CD8-positive, alpha-beta memory T cell (primary cell): ENCODE measurements at regions not wholly inside any gene's neighbourhood (a gene's known extent, or its start where the extent isn't known, plus 50 kb on each side); places are given as distances from the start of the nearest gene placed in this dataset.
A peak's percentile ranks its signal among the peaks of the same experiment; 100 is the strongest.
"Not testable (repeated sequence)": the region's sequence is repeated elsewhere in the genome, so short reads cannot be mapped to it uniquely, and the experiment has no call there.

Experiments used
- CTCF ChIA-PET: fragments of 350-600 bp; sonication (Branson Sonifier 250); formaldehyde crosslinking; loops from one replicate; lab custom pipeline; 2021; ENCODE audit warnings: antibody characterized with exemption; lab: Charles Lee
- POLR2A ChIA-PET: fragments of 350-600 bp; sonication (Branson Sonifier 250); formaldehyde crosslinking; loops from one replicate; lab custom pipeline; 2021; ENCODE audit warnings: antibody characterized with exemption; lab: Charles Lee
- DNase-seq, 5 donors: peaks; one replicate each; pipeline versions ENCODE4 v3.0.0 to v3.0.0-alpha.2; 2020 to 2022; ENCODE audit warnings: mixed read lengths in 1 of 5
- H3K27ac ChIP-seq: one replicate; pipeline ENCODE4 v1.7.0; 2013; ENCODE audit warnings: low read depth, mild to moderate bottlenecking, low read length, moderate library complexity
- H3K27me3 ChIP-seq: 2 replicates; pipeline ENCODE4 v1.7.0; 2013; ENCODE audit warnings: low read length, mild to moderate bottlenecking; ENCODE audit not compliant: insufficient read depth, poor library complexity, severe bottlenecking
- H3K36me3 ChIP-seq: 2 replicates; pipeline ENCODE4 v1.7.0; 2013; ENCODE audit warnings: mild to moderate bottlenecking, low read length, moderate library complexity; ENCODE audit not compliant: insufficient read depth
- H3K4me1 ChIP-seq: 2 replicates; pipeline ENCODE4 v1.7.0; 2013; ENCODE audit warnings: mild to moderate bottlenecking, low read length, moderate library complexity; ENCODE audit not compliant: insufficient read depth
- H3K4me3 ChIP-seq: 2 replicates; pipeline ENCODE4 v1.7.0; 2013; ENCODE audit warnings: mild to moderate bottlenecking, low read length
- H3K9me3 ChIP-seq: 2 replicates; pipeline ENCODE4 v1.7.0; 2013; ENCODE audit warnings: mild to moderate bottlenecking, low read length
- H3K27ac Mint-ChIP-seq, 8 donors: one replicate each; pipeline ENCODE4 v1.8.0; 2020 to 2021; ENCODE audit warnings: mixed read lengths in 8 of 8, mild to moderate bottlenecking in 6 of 8, inconsistent platforms in 3 of 8, moderate library complexity in 3 of 8
- H3K27me3 Mint-ChIP-seq, 2 donors: one replicate each; pipeline ENCODE4 v1.8.0; 2020 to 2021; ENCODE audit warnings: mixed read lengths in 2 of 2, mild to moderate bottlenecking in 1 of 2, moderate library complexity in 1 of 2
- H3K36me3 Mint-ChIP-seq, 3 donors: one replicate each; pipeline ENCODE4 v1.8.0; 2020 to 2021; ENCODE audit warnings: mixed read lengths in 3 of 3, inconsistent platforms in 1 of 3, mild to moderate bottlenecking in 1 of 3
- H3K4me1 Mint-ChIP-seq, 3 donors: one replicate each; pipeline ENCODE4 v1.8.0; 2020 to 2021; ENCODE audit warnings: mixed read lengths in 3 of 3, inconsistent platforms in 1 of 3, mild to moderate bottlenecking in 1 of 3
- H3K4me3 Mint-ChIP-seq, 7 donors: one replicate each; pipeline ENCODE4 v1.8.0; 2020 to 2021; ENCODE audit warnings: mixed read lengths in 7 of 7, mild to moderate bottlenecking in 6 of 7, moderate library complexity in 4 of 7, inconsistent platforms in 2 of 7
- H3K9me3 Mint-ChIP-seq, 5 donors: one replicate each; pipeline ENCODE4 v1.8.0; 2020 to 2022; ENCODE audit warnings: mixed read lengths in 5 of 5, mild to moderate bottlenecking in 3 of 5, moderate library complexity in 2 of 5, inconsistent platforms in 1 of 5

DNA sequence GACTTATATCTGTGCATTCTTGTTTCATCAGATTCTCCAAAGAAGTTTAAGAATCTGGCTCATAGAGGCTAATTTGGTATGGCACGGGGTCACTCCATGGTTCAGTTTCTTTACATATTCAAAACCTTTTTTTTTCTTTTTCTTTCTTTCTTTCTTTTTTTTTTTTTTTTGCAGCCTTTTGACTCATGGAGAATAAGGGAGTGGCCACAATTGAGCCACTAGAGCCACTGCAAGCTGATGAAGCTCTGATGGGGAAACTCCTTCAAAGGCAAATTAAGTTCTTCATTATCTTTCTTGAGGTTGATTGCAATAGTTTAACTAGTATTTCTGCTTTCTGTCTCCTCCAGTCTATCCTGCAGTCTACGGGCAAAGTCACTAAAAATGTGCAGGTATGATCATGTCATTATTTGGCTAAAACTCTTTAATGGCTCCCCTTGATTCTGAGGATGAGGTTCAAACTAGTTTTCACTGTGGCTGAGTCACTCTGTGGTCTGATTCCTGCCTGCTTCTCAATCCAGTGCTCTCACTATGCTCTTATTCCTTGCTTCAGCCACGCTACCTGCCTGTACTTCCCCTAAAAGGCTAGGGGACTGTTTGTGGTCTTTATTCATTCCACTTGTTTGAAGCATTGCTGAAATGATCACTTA is 93.5 kb upstream of the RIOK2 start:
- no peaks in the 10 kb centered on the region for H3K4me1 ChIP-seq
- Mint-ChIP-seq H3K27me3 (no peaks in the 10 kb centered on the region), H3K36me3 (no peaks in the 10 kb centered on the region), H3K4me3 (no peak overlapping the region), H3K4me1 (no peaks in the 10 kb centered on the region), H3K9me3 (peaks cover 16 to 35% (median 19%) of the 10 kb centered on the region in 5 donors), H3K27ac (no peak overlapping the region)
- no peaks in the 10 kb centered on the region for H3K27me3 ChIP-seq
- ChIA-PET POLR2A (no interaction called here), CTCF (interaction anchor here (0.7 kb wide), 1 partner anchor 21 kb away, joined by 3 read pairs; no protein-coding TSS in a partner anchor)
- no peak overlapping the region for H3K4me3 ChIP-seq
- no peak for DNase-seq
- H3K27ac ChIP-seq: no peak overlapping the region
- no peaks in the 10 kb centered on the region for H3K36me3 ChIP-seq
- peaks cover 6% of the 10 kb centered on the region for H3K9me3 ChIP-seq

DNA sequence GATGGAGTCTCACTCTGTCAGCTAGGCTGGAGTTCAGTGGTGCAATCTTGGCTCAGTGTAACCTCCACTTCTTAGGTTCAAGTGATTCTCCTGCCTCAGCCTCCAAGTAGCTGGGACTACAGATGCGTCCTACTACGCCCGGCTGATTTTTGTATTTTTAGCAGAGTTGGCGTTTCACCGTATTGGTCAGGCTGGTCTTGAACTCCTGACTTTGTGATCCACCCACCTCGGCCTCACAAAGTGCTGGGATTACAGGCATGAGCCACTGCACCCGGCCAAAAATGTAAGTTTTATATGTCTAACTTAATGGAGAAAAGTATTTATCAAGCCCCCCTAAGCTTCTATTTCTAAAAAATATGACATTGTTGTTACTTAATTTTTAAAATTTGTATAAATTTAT is 98.2 kb upstream of the RIOK2 start:
- H3K27me3 Mint-ChIP-seq: peaks cover 0 to 2% of the 10 kb centered on the region in 2 donors
- no peaks in the 10 kb centered on the region for H3K4me1 ChIP-seq
- ChIA-PET CTCF (no interaction called here), POLR2A (no interaction called here)
- H3K36me3 ChIP-seq: no peaks in the 10 kb centered on the region
- no peak overlapping the region for H3K27ac Mint-ChIP-seq
- DNase-seq: no peak
- no peaks in the 10 kb centered on the region for H3K4me1 Mint-ChIP-seq
- H3K27me3 ChIP-seq: no peaks in the 10 kb centered on the region
- no peak overlapping the region for H3K27ac ChIP-seq
- peaks cover 12 to 24% (median 14%) of the 10 kb centered on the region in 5 donors for H3K9me3 Mint-ChIP-seq
- H3K4me3 Mint-ChIP-seq: no peak overlapping the region
- no peaks in the 10 kb centered on the region for H3K9me3 ChIP-seq
- no peak overlapping the region for H3K4me3 ChIP-seq
- H3K36me3 Mint-ChIP-seq: no peaks in the 10 kb centered on the region

DNA sequence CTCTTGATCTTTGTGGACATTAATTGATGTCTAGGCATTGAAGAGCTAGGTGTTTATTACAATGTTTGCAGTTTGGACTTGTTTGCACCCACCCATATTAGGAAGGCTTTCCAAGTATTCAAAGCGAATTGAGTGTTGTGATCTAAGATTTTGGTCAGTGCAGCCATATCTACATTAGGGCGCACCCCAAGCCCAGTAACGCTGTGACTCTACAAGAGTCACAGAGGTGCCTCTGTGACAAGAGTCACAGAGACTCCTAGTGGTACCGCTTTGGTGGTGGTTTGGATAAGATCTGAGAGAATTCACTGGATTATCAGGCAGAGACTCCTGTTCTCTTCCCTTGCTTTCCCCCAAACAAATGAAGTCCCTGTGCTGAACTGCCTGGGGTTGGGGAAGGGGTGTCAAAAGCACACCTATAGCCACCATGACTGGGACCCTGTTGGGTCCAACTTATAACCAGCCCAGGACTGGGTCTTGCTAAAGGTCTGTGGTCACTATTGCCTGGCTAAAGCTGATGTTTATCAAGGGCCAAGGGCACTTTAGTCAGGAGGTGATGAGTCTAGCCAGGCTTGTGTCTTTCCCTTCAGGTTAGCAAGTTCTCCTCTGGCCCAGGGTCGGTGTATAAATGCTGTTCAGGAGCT is 114.1 kb upstream of the RIOK2 start:
- Histone ChIP-seq H3K4me3 (no peak overlapping the region), H3K36me3 (no peaks in the 10 kb centered on the region), H3K9me3 (no peaks in the 10 kb centered on the region), H3K27me3 (no peaks in the 10 kb centered on the region), H3K4me1 (no peaks in the 10 kb centered on the region), H3K27ac (no peak overlapping the region)
- Mint-ChIP-seq H3K27me3 (peaks cover 0 to 2% of the 10 kb centered on the region in 2 donors), H3K9me3 (peaks cover 0 to 19% (median 12%) of the 10 kb centered on the region in 5 donors), H3K4me1 (no peaks in the 10 kb centered on the region), H3K36me3 (no peaks in the 10 kb centered on the region), H3K27ac (no peak overlapping the region), H3K4me3 (no peak overlapping the region)
- CTCF ChIA-PET: no interaction called here
- POLR2A ChIA-PET: no interaction called here
- no peak for DNase-seq

DNA sequence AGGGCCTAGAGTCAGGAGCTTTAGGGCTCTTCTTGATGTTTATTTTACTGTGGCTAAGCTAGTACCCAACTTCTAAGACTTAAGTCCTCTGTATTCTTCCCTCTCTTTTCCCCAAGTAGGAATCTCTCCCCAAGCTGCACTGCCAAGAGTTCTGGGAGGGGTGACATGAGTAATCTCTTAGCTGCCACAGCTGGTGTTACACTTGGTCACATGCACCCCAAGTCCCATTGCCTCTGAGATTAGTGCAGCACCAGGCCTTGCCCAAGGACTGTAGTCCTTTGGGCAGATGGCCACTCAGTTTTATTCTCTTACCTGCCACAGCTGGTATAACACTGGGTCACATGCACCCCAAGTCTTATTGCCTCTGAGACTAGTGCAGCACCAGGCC is 114.7 kb upstream of the RIOK2 start:
- H3K4me1 Mint-ChIP-seq: no peaks in the 10 kb centered on the region
- POLR2A ChIA-PET: no interaction called here
- H3K27ac Mint-ChIP-seq: no peak overlapping the region

DNA sequence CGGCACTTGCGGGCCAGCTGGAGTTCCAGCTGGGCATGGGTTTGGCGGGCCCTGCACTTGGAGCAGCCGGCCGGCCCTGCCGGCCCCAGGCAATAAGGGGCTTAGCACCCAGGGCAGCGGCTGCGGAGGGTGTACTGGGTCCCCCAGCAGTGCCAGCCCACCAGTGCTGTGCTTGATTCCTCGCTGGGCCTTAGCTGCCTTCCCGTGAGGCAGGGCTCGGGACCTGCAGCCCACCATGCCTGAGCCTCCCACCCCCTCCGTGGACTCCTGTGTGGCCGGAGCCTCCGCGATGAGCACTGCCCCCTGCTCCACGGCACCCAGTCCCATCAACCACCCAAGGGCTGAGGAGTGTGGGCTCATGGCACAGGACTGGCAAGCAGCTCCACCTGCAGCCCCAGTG is 118.1 kb upstream of the RIOK2 start:
- H3K27ac Mint-ChIP-seq, DNase-seq, POLR2A ChIA-PET, CTCF ChIA-PET, H3K36me3 ChIP-seq, H3K27me3 Mint-ChIP-seq, H3K36me3 Mint-ChIP-seq, H3K4me3 ChIP-seq, H3K4me1 ChIP-seq, H3K27ac ChIP-seq, H3K27me3 ChIP-seq, H3K9me3 ChIP-seq, H3K4me1 Mint-ChIP-seq, H3K4me3 Mint-ChIP-seq: not testable (repeated sequence)
- peaks cover 0 to 20% (median 12%) of the 10 kb centered on the region in 5 donors for H3K9me3 Mint-ChIP-seq

More for the DNA sequence above, 114.7 kb upstream of the RIOK2 start:
- H3K4me1 ChIP-seq: no peaks in the 10 kb centered on the region
- H3K27me3 Mint-ChIP-seq: peaks cover 0 to 2% of the 10 kb centered on the region in 2 donors
- H3K36me3 ChIP-seq: no peaks in the 10 kb centered on the region
- no peaks in the 10 kb centered on the region for H3K27me3 ChIP-seq
- H3K4me3 Mint-ChIP-seq: no peak overlapping the region
- no peak for DNase-seq
- H3K36me3 Mint-ChIP-seq: no peaks in the 10 kb centered on the region
- CTCF ChIA-PET: no interaction called here
- H3K4me3 ChIP-seq: no peak overlapping the region
- peaks cover 0 to 20% (median 12%) of the 10 kb centered on the region in 5 donors for H3K9me3 Mint-ChIP-seq
- no peak overlapping the region for H3K27ac ChIP-seq
- H3K9me3 ChIP-seq: no peaks in the 10 kb centered on the region

DNA sequence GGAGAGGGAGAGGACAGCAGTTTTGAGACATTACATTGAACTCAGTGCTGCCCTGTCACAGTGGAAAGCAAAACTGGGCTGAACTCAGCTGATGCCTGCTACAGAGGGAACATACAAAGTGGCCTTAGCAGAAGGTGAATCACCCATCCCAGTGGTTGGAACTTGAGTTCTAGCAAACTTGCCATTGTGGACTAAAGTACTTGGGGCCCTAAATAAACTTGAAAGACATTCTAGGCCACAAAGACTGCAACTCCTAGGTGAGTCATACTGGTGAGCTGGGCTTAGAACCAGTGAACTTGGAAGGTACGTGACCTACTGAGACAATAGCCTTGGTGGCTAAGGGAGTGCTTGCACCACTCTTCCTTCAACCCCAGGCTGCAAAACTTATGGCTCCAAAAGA is 155.7 kb upstream of the RIOK2 start:
- ChIA-PET POLR2A (no interaction called here), CTCF (no interaction called here)
- Mint-ChIP-seq H3K9me3 (peaks cover 18 to 40% (median 32%) of the 10 kb centered on the region in 5 donors), H3K27ac (no peak overlapping the region), H3K27me3 (no peaks in the 10 kb centered on the region), H3K36me3 (peaks cover 0 to 6% (median 0%) of the 10 kb centered on the region in 3 donors), H3K4me1 (no peaks in the 10 kb centered on the region), H3K4me3 (no peak overlapping the region)
- H3K27me3 ChIP-seq: no peaks in the 10 kb centered on the region
- H3K9me3 ChIP-seq: no peaks in the 10 kb centered on the region
- DNase-seq: no peak
- no peaks in the 10 kb centered on the region for H3K36me3 ChIP-seq
- no peak overlapping the region for H3K4me3 ChIP-seq
- H3K27ac ChIP-seq: no peak overlapping the region
- H3K4me1 ChIP-seq: no peaks in the 10 kb centered on the region

DNA sequence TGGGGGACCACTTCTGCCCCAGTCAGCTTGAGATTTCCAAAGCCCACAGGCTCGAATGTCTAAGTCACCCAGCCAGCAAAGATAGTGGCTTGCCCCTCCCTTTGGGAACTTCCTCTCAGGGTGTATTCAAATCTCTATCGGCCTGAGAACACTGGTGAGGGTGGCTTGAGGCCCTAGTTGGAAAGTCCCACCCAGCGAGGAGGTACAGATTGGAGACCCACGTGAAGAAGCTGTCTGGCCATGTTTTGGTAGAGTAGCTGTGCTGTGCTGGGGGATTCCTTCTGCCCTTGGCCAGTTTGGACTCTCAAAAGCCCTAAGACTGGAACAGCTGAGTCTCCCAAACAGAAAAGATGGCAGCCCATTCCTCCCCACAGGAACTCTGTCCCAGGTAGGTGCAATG is 172.7 kb upstream of the RIOK2 start:
- Histone ChIP-seq H3K4me3 (no peak overlapping the region), H3K9me3 (no peaks in the 10 kb centered on the region), H3K27ac (no peak overlapping the region), H3K36me3 (no peaks in the 10 kb centered on the region), H3K27me3 (no peaks in the 10 kb centered on the region), H3K4me1 (no peaks in the 10 kb centered on the region)
- no peak overlapping the region for H3K4me3 Mint-ChIP-seq
- no peak for DNase-seq
- CTCF ChIA-PET: interaction anchor here (1.6 kb wide), 1 partner anchor 20 kb away, joined by 4 read pairs; no protein-coding TSS in a partner anchor
- H3K36me3 Mint-ChIP-seq: peaks cover 0 to 8% (median 2%) of the 10 kb centered on the region in 3 donors
- peak overlapping the region in 1 of 8 donors; percentile 51 for H3K27ac Mint-ChIP-seq
- H3K27me3 Mint-ChIP-seq: peaks cover 0 to 2% of the 10 kb centered on the region in 2 donors
- POLR2A ChIA-PET: no interaction called here
- no peaks in the 10 kb centered on the region for H3K4me1 Mint-ChIP-seq
- peaks cover 29 to 55% (median 45%) of the 10 kb centered on the region in 5 donors for H3K9me3 Mint-ChIP-seq

DNA sequence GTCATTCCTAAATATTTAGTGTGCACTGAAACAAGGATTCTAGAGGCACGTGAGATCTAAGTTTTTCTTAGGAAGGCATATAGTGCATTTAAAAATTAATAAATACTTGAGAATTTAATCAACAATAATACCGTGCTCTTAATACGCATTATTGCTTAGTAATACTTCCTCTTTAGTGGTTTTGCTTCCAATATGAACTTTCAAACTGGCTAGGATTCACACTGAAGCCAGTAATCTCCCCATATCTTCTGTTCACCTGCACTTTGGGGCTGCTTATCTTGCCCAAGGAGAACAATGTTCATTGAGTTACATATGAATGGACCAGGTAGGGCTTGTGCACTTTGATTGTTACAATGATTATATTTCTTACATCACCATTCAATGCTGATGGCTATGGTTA is 180.5 kb upstream of the RIOK2 start:
- H3K4me1 ChIP-seq: no peaks in the 10 kb centered on the region
- H3K27me3 ChIP-seq: no peaks in the 10 kb centered on the region
- no peaks in the 10 kb centered on the region for H3K27me3 Mint-ChIP-seq
- no peak overlapping the region for H3K4me3 ChIP-seq
- no peak overlapping the region for H3K4me3 Mint-ChIP-seq
- H3K36me3 ChIP-seq: no peaks in the 10 kb centered on the region
- peaks cover 3 to 26% (median 12%) of the 10 kb centered on the region in 5 donors for H3K9me3 Mint-ChIP-seq
- POLR2A ChIA-PET: no interaction called here
- no peak overlapping the region for H3K27ac Mint-ChIP-seq
- H3K9me3 ChIP-seq: no peaks in the 10 kb centered on the region
- no peak for DNase-seq
- H3K27ac ChIP-seq: no peak overlapping the region
- no peaks in the 10 kb centered on the region for H3K36me3 Mint-ChIP-seq
- CTCF ChIA-PET: no interaction called here
- H3K4me1 Mint-ChIP-seq: no peaks in the 10 kb centered on the region
